GM12875 (cell line): ENCODE measurements at regions not wholly inside any gene's neighbourhood (a gene's known extent, or its start where the extent isn't known, plus 50 kb on each side); places are given as distances from the start of the nearest gene placed in this dataset.
"Not testable (repeated sequence)": the region's sequence is repeated elsewhere in the genome, so short reads cannot be mapped to it uniquely, and the experiment has no call there.

Source experiments
- H3K4me3 ChIP-seq: one replicate; pipeline ENCODE4 v1.5.1; 2011; ENCODE audit warnings: low read depth, low read length, control low read depth
- CTCF ChIP-seq: IDR thresholded peaks from 2 replicates; pipeline ENCODE4 v1.5.1; 2011; ENCODE audit warnings: low read depth, mild to moderate bottlenecking, control low read depth, inconsistent platforms, low read length, moderate library complexity, borderline replicate concordance; ENCODE audit not compliant: insufficient read depth

GRCh38 chr17:53227514-53227913 lies 595.2 kb upstream of the KIF2B start:
- TF ChIP-seq CTCF = no peak
- no peak overlapping the region for H3K4me3 ChIP-seq

GRCh38 chr17:53227111-53227510 lies 595.6 kb upstream of the KIF2B start:
- TF ChIP-seq CTCF = no peak
- no peak overlapping the region for H3K4me3 ChIP-seq

GRCh38 chr17:53219821-53220220 lies 602.9 kb upstream of the KIF2B start:
- no peak overlapping the region for H3K4me3 ChIP-seq
- TF ChIP-seq CTCF = no peak

- no peak overlapping the region for H3K4me3 ChIP-seq
- no peak for TF ChIP-seq CTCF
These were observed 604.0 kb upstream of the KIF2B start for GRCh38 chr17:53218723-53219122.

- H3K4me3 ChIP-seq = no peak overlapping the region
- TF ChIP-seq CTCF = no peak
These were observed 605.4 kb upstream of the KIF2B start for GRCh38 chr17:53217311-53217710.

- H3K4me3 ChIP-seq = not testable (repeated sequence)
These were observed 613.8 kb upstream of the KIF2B start for GRCh38 chr17:53208935-53209334.

GRCh38 chr17:53193044-53193443 lies 629.7 kb upstream of the KIF2B start:
- no peak for TF ChIP-seq CTCF

GRCh38 chr17:53191878-53192277 lies 630.8 kb upstream of the KIF2B start:
- no peak for TF ChIP-seq CTCF
- no peak overlapping the region for H3K4me3 ChIP-seq

More at GRCh38 chr17:53193044-53193443, 629.7 kb upstream of the KIF2B start:
- no peak overlapping the region for H3K4me3 ChIP-seq
